ENCODE measurements at regions not wholly inside any gene's neighbourhood (a gene's known extent, or its start where the extent isn't known, plus 50 kb on each side); places are given as distances from the start of the nearest gene placed in this dataset.

DNA sequence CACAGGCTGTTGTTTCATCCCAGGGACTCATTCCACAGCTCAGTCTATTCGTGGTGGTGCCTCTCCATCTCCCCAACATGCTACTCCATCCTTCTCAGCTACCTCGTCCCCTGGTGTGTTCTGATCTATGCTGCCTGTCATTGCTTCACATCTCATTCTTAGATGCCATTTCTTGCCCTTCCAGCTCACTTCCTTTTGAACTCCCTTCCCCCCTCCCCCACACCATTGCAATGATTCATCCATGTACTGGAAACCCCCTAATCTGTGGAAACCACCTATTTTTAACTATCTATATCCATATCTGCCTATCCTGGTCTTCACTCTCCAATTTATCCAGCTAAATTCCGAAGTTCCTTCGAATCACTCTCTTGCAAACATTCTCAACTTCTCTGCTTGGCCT is 65.7 kb upstream of the PARD3B start:
- Histone ChIP-seq H3K36me3 (ENCODE audit: control insufficient read depth in 1 of 2, insufficient read depth in 2 of 2, low read depth in 1 of 2, low read length in 2 of 2) (no peaks in the 10 kb centered on the region), H2BK15ac (ENCODE audit: low read depth, poor library complexity, severe bottlenecking) (no peak overlapping the region), H3K4me1 (ENCODE audit: control insufficient read depth, insufficient read depth, low read depth, low read length) (peaks cover 2% of the 10 kb centered on the region), H3K9ac (ENCODE audit: low read length) (no peak overlapping the region), H3K4ac (ENCODE audit: low read depth in 1 of 2, low read length in 2 of 2) (no peak overlapping the region), H3K4me3 (ENCODE audit: insufficient read depth in 1 of 2, low read depth in 1 of 2, low read length in 2 of 2) (no peak overlapping the region), H4K8ac (ENCODE audit: low read length) (no peak overlapping the region), H2AK5ac (ENCODE audit: low read length, severe bottlenecking) (no peak overlapping the region), H3K18ac (ENCODE audit: low read depth in 1 of 2, low read length in 2 of 2) (no peak overlapping the region), H3K9me3 (ENCODE audit: control insufficient read depth, low read length) (no peaks in the 10 kb centered on the region), H3K79me1 (replicated peaks; ENCODE audit: low read length, poor library complexity, severe bottlenecking) (no peaks in the 10 kb centered on the region), H2BK120ac (ENCODE audit: low read depth, low read length) (no peak overlapping the region), H2AFZ (ENCODE audit: low read depth, low read length) (no peak overlapping the region), H4K91ac (ENCODE audit: low read length) (no peak overlapping the region), H2BK12ac (ENCODE audit: low read length in 2 of 2) (no peak overlapping the region), H3K23ac (ENCODE audit: low read length in 2 of 2) (no peak overlapping the region), H3K27ac (ENCODE audit: low read length, poor library complexity, severe bottlenecking) (no peak overlapping the region), H3K14ac (ENCODE audit: low read length in 2 of 2) (no peak overlapping the region), H3K4me2 (ENCODE audit: low read length, poor library complexity, severe bottlenecking) (no peak overlapping the region), H3K27me3 (ENCODE audit: control insufficient read depth in 1 of 2, insufficient read depth in 1 of 2, low read length in 2 of 2) (no peaks in the 10 kb centered on the region), H2BK5ac (ENCODE audit: low read depth, low read length, poor library complexity, severe bottlenecking) (no peak overlapping the region)
- WGBS: 80% methylated on average over 4 of the region's 4 CpGs
- peak; percentile 51 for DNase-seq

- no peak overlapping the region for H2BK5ac ChIP-seq (ENCODE audit: low read depth, low read length, poor library complexity, severe bottlenecking)
- no peak overlapping the region for H4K8ac ChIP-seq (ENCODE audit: low read length)
- H3K4me1 ChIP-seq (ENCODE audit: control insufficient read depth, insufficient read depth, low read depth, low read length): peaks cover 2% of the 10 kb centered on the region
- H3K23ac ChIP-seq (ENCODE audit: low read length in 2 of 2): no peak overlapping the region
- no peak overlapping the region for H2BK12ac ChIP-seq (ENCODE audit: low read length in 2 of 2)
- H3K4ac ChIP-seq (ENCODE audit: low read depth in 1 of 2, low read length in 2 of 2): no peak overlapping the region
- no peak overlapping the region for H3K18ac ChIP-seq (ENCODE audit: low read depth in 1 of 2, low read length in 2 of 2)
- H2BK15ac ChIP-seq (ENCODE audit: low read depth, poor library complexity, severe bottlenecking): no peak overlapping the region
- no peak overlapping the region for H2BK120ac ChIP-seq (ENCODE audit: low read depth, low read length)
- H3K27me3 ChIP-seq (ENCODE audit: control insufficient read depth in 1 of 2, insufficient read depth in 1 of 2, low read length in 2 of 2): no peaks in the 10 kb centered on the region
- H3K36me3 ChIP-seq (ENCODE audit: control insufficient read depth in 1 of 2, insufficient read depth in 2 of 2, low read depth in 1 of 2, low read length in 2 of 2): no peaks in the 10 kb centered on the region
- H3K27ac ChIP-seq (ENCODE audit: low read length, poor library complexity, severe bottlenecking): no peak overlapping the region
- H2AK5ac ChIP-seq (ENCODE audit: low read length, severe bottlenecking): no peak overlapping the region
- no peak for DNase-seq
- no peak overlapping the region for H2AFZ ChIP-seq (ENCODE audit: low read depth, low read length)
- no peaks in the 10 kb centered on the region for H3K9me3 ChIP-seq (ENCODE audit: control insufficient read depth, low read length)
- H3K9ac ChIP-seq (ENCODE audit: low read length): no peak overlapping the region
- no peak overlapping the region for H3K4me3 ChIP-seq (ENCODE audit: insufficient read depth in 1 of 2, low read depth in 1 of 2, low read length in 2 of 2)
- H4K91ac ChIP-seq (ENCODE audit: low read length): no peak overlapping the region
- no peak overlapping the region for H3K4me2 ChIP-seq (ENCODE audit: low read length, poor library complexity, severe bottlenecking)
- no peak overlapping the region for H3K14ac ChIP-seq (ENCODE audit: low read length in 2 of 2)
- H3K79me1 ChIP-seq (replicated peaks; ENCODE audit: low read length, poor library complexity, severe bottlenecking): no peaks in the 10 kb centered on the region
These were observed 64.6 kb upstream of the PARD3B start for GRCh38 chr2:204480676-204481075.

GRCh38 chr2:204483608-204484081 is 61.6 kb upstream of the PARD3B start:
- WGBS: 53% methylated on average over 4 of the region's 4 CpGs
- Histone ChIP-seq H3K4me3 (ENCODE audit: insufficient read depth in 1 of 2, low read depth in 1 of 2, low read length in 2 of 2) (no peak overlapping the region), H2AK5ac (ENCODE audit: low read length, severe bottlenecking) (no peak overlapping the region), H3K18ac (ENCODE audit: low read depth in 1 of 2, low read length in 2 of 2) (no peak overlapping the region), H3K4me2 (ENCODE audit: low read length, poor library complexity, severe bottlenecking) (no peak overlapping the region), H3K79me1 (replicated peaks; ENCODE audit: low read length, poor library complexity, severe bottlenecking) (no peaks in the 10 kb centered on the region), H2BK15ac (ENCODE audit: low read depth, poor library complexity, severe bottlenecking) (no peak overlapping the region), H3K9ac (ENCODE audit: low read length) (no peak overlapping the region), H3K27me3 (ENCODE audit: control insufficient read depth in 1 of 2, insufficient read depth in 1 of 2, low read length in 2 of 2) (no peaks in the 10 kb centered on the region), H3K23ac (ENCODE audit: low read length in 2 of 2) (no peak overlapping the region), H3K36me3 (ENCODE audit: control insufficient read depth in 1 of 2, insufficient read depth in 2 of 2, low read depth in 1 of 2, low read length in 2 of 2) (no peaks in the 10 kb centered on the region), H3K14ac (ENCODE audit: low read length in 2 of 2) (no peak overlapping the region), H3K9me3 (ENCODE audit: control insufficient read depth, low read length) (no peaks in the 10 kb centered on the region), H4K8ac (ENCODE audit: low read length) (no peak overlapping the region), H3K4me1 (ENCODE audit: control insufficient read depth, insufficient read depth, low read depth, low read length) (peaks cover 2% of the 10 kb centered on the region), H2BK5ac (ENCODE audit: low read depth, low read length, poor library complexity, severe bottlenecking) (no peak overlapping the region), H4K91ac (ENCODE audit: low read length) (no peak overlapping the region), H2AFZ (ENCODE audit: low read depth, low read length) (no peak overlapping the region), H2BK120ac (ENCODE audit: low read depth, low read length) (no peak overlapping the region), H3K4ac (ENCODE audit: low read depth in 1 of 2, low read length in 2 of 2) (no peak overlapping the region), H3K27ac (ENCODE audit: low read length, poor library complexity, severe bottlenecking) (no peak overlapping the region), H2BK12ac (ENCODE audit: low read length in 2 of 2) (no peak overlapping the region)
- peak; percentile 41 for DNase-seq

DNA sequence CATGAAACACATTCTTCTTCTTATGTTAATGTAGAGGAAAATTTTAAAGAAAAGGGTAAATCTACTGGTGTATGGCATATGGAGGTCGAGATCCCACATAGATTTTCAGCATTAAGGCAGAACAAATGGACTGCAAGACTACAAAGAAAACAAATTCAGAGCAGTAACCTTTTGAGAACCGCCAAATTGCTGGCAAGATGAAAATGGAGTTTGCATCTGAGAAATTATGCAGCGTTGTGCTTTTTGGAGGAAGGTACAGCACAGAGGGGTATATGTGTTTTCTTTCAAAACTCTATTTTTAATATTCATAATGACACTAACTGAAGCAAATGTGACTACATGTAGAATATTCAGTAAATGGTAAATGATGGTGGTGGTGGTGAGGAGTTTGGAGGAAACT is 59.0 kb upstream of the PARD3B start:
- H2BK12ac ChIP-seq (ENCODE audit: low read length in 2 of 2): no peak overlapping the region
- no peak overlapping the region for H2BK5ac ChIP-seq (ENCODE audit: low read depth, low read length, poor library complexity, severe bottlenecking)
- H3K79me1 ChIP-seq (replicated peaks; ENCODE audit: low read length, poor library complexity, severe bottlenecking): no peaks in the 10 kb centered on the region
- H3K4me3 ChIP-seq (ENCODE audit: insufficient read depth in 1 of 2, low read depth in 1 of 2, low read length in 2 of 2): no peak overlapping the region
- no peak overlapping the region for H3K14ac ChIP-seq (ENCODE audit: low read length in 2 of 2)
- no peak overlapping the region for H2AFZ ChIP-seq (ENCODE audit: low read depth, low read length)
- H4K8ac ChIP-seq (ENCODE audit: low read length): no peak overlapping the region
- H2AK5ac ChIP-seq (ENCODE audit: low read length, severe bottlenecking): no peak overlapping the region
- H3K4me2 ChIP-seq (ENCODE audit: low read length, poor library complexity, severe bottlenecking): no peak overlapping the region
- no peak overlapping the region for H4K91ac ChIP-seq (ENCODE audit: low read length)
- no peak overlapping the region for H3K23ac ChIP-seq (ENCODE audit: low read length in 2 of 2)
- no peak for DNase-seq
- no peaks in the 10 kb centered on the region for H3K36me3 ChIP-seq (ENCODE audit: control insufficient read depth in 1 of 2, insufficient read depth in 2 of 2, low read depth in 1 of 2, low read length in 2 of 2)
- H3K4ac ChIP-seq (ENCODE audit: low read depth in 1 of 2, low read length in 2 of 2): no peak overlapping the region
- no peaks in the 10 kb centered on the region for H3K9me3 ChIP-seq (ENCODE audit: control insufficient read depth, low read length)
- H2BK120ac ChIP-seq (ENCODE audit: low read depth, low read length): no peak overlapping the region
- H3K9ac ChIP-seq (ENCODE audit: low read length): peak overlapping the region; percentile 65
- WGBS: 95% methylated on average over 3 of the region's 3 CpGs
- no peak overlapping the region for H3K18ac ChIP-seq (ENCODE audit: low read depth in 1 of 2, low read length in 2 of 2)
- H3K4me1 ChIP-seq (ENCODE audit: control insufficient read depth, insufficient read depth, low read depth, low read length): peaks cover 1% of the 10 kb centered on the region
- H2BK15ac ChIP-seq (ENCODE audit: low read depth, poor library complexity, severe bottlenecking): no peak overlapping the region
- H3K27ac ChIP-seq (ENCODE audit: low read length, poor library complexity, severe bottlenecking): no peak overlapping the region
- no peaks in the 10 kb centered on the region for H3K27me3 ChIP-seq (ENCODE audit: control insufficient read depth in 1 of 2, insufficient read depth in 1 of 2, low read length in 2 of 2)

Measured in mesenchymal stem cell (in vitro differentiated cells and primary cell).